ENCODE measurements at regions not wholly inside any gene's neighbourhood (a gene's known extent, or its start where the extent isn't known, plus 50 kb on each side); places are given as distances from the start of the nearest gene placed in this dataset.
A peak's percentile ranks its signal among the peaks of the same experiment; 100 is the strongest.

- H3K27me3 ChIP-seq (replicated peaks in 1 of 4; ENCODE audit: control insufficient read depth in 3 of 4, extremely low read depth in 1 of 4, insufficient read depth in 3 of 4, low read length in 3 of 4), result peaks cover 0 to 5% (median 0%) of the 10 kb centered on the region in 4 experiments; a peak in 3 of 7 replicates
- H2AFZ ChIP-seq (ENCODE audit: low read length), result no peak overlapping the region
- no peak overlapping the region for H2BK12ac ChIP-seq (ENCODE audit: low read depth, low read length)
- no peak overlapping the region for H2AK5ac ChIP-seq (ENCODE audit: low read depth, low read length)
- no peak overlapping the region for H2BK120ac ChIP-seq (replicated peaks; ENCODE audit: low read depth, low read length)
- H3K4me2 ChIP-seq (ENCODE audit: insufficient read depth in 1 of 2, low read depth in 2 of 2, low read length in 2 of 2), result no peak overlapping the region
- CTCF ChIA-PET (ENCODE audit: partially characterized antibody), result interaction anchor here (1.0 to 50.4 kb wide), 4 partner anchors 25 to 224 kb away, joined by 3 to 984 read pairs (median 4); no protein-coding TSS in a partner anchor
- no peak overlapping the region for H4K91ac ChIP-seq (replicated peaks; ENCODE audit: insufficient read length, low read length)
- H3K4me3 ChIP-seq (ENCODE audit: extremely low read depth in 1 of 4, insufficient read depth in 2 of 4, low read depth in 3 of 4, low read length in 4 of 4), result no peak overlapping the region
- POLR2A ChIA-PET (ENCODE audit: partially characterized antibody), result interaction anchor here (1.0 to 2.2 kb wide), 4 partner anchors 10 to 26 kb away, joined by 3 to 6 read pairs (median 4); no protein-coding TSS in a partner anchor
- no peak overlapping the region for H3K27ac ChIP-seq (ENCODE audit: low read depth, low read length)
- no peak overlapping the region for H2BK5ac ChIP-seq (ENCODE audit: low read depth, low read length)
- H4K8ac ChIP-seq (ENCODE audit: extremely low read depth, insufficient read depth, low read length), result no peak overlapping the region
- H3K9me3 ChIP-seq (ENCODE audit: insufficient read depth in 2 of 2, low read depth in 1 of 2, low read length in 1 of 2), result peaks cover 0 to 6% of the 10 kb centered on the region in 2 experiments; a peak in 1 of 4 replicates
- H3K18ac ChIP-seq (ENCODE audit: extremely low read depth, low read length), result no peak overlapping the region
- 87% methylated on average over 5 of the region's 8 CpGs; no CpG with 5 or more reads in 1 of the 2 experiments for WGBS, 2 experiments (ENCODE audit: extremely low coverage in 1 of 2, insufficient coverage in 1 of 2, insufficient read length in 1 of 2, insufficient replicate concordance in 2 of 2, low coverage in 1 of 2, low lambda C conversion rate in 2 of 2, missing lambda C conversion rate in 1 of 2)
- no peaks in the 10 kb centered on the region for H4K20me1 ChIP-seq (replicated peaks in 1 of 2; ENCODE audit: control insufficient read depth in 1 of 2, insufficient read depth in 2 of 2, low read length in 2 of 2)
- H3K79me1 ChIP-seq (ENCODE audit: low read depth, low read length), result no peaks in the 10 kb centered on the region
- H3K23ac ChIP-seq (ENCODE audit: insufficient read length), result no peak overlapping the region
- H3K4ac ChIP-seq (replicated peaks; ENCODE audit: insufficient read length, low read depth, low read length), result peak overlapping the region; percentile 13
- H4K5ac ChIP-seq (ENCODE audit: insufficient read length, low read depth, low read length), result no peak overlapping the region
- H3K14ac ChIP-seq (ENCODE audit: insufficient read length), result no peak overlapping the region
- H3K56ac ChIP-seq (replicated peaks; ENCODE audit: insufficient read length, low read depth, low read length), result no peak overlapping the region
- no peaks in the 10 kb centered on the region for H3K36me3 ChIP-seq (ENCODE audit: control insufficient read depth in 2 of 4, insufficient read depth in 4 of 4, low read length in 3 of 4)
- DNase-seq (ENCODE audit: low read depth in 1 of 2, low spot score in 2 of 2), result no peak
- H3K4me1 ChIP-seq (replicated peaks in 1 of 4; ENCODE audit: control insufficient read depth in 3 of 4, insufficient read depth in 4 of 4, low read length in 3 of 4), result peaks cover 0 to 12% (median 4%) of the 10 kb centered on the region in 4 experiments; a peak in 5 of 7 replicates
- FAIRE-seq, result no peak
- H3K23me2 ChIP-seq (ENCODE audit: low read depth, low read length), result no peaks in the 10 kb centered on the region
- TF ChIP-seq EGR1 (IDR thresholded peaks at IDR 0.05; ENCODE audit: borderline replicate concordance, low read depth, low read length), result no peak
- TF ChIP-seq CTCF (IDR thresholded peaks at IDR 0.05; ENCODE audit: control extremely low read depth in 1 of 3, insufficient read depth in 1 of 3, low read depth in 1 of 3, low read length in 3 of 3), result no peak
- TF ChIP-seq CHD1 (IDR thresholded peaks at IDR 0.05; ENCODE audit: low read depth, low read length), result no peak
- TF ChIP-seq MAFK (IDR thresholded peaks at IDR 0.05; ENCODE audit: low read depth, low read length), result no peak
- no peak overlapping the region for H3K9ac ChIP-seq (replicated peaks in 1 of 4; ENCODE audit: extremely low read depth in 1 of 4, low read depth in 3 of 4, low read length in 3 of 4)
- no peak overlapping the region for H2BK20ac ChIP-seq (ENCODE audit: low read length)
- H2BK15ac ChIP-seq (ENCODE audit: low read length), result no peak overlapping the region
- no peaks in the 10 kb centered on the region for H3K79me2 ChIP-seq (ENCODE audit: control insufficient read depth in 1 of 2, insufficient read depth in 2 of 2, low read length in 2 of 2)
These were observed 65.3 kb downstream of the KLHDC7A start for GRCh38 chr1:18546026-18546425.
